Neural cell (in vitro differentiated cells): ENCODE measurements at regions not wholly inside any gene's neighbourhood (a gene's known extent, or its start where the extent isn't known, plus 50 kb on each side); places are given as distances from the start of the nearest gene placed in this dataset.

ENCODE experiments used
- EZH2 ChIP-seq: fragments of 200-600, 300-800 bp; shearing (Covaris generic), sonication (generic); IDR thresholded peaks from 2 replicates; pipeline ENCODE4 v1.6.1; 2014; ENCODE audit warnings: antibody characterized with exemption, low read length, borderline replicate concordance, mild to moderate bottlenecking; ENCODE audit not compliant: insufficient read depth, poor library complexity, severe bottlenecking
- MXI1 ChIP-seq: fragments of 450-650 bp; conservative IDR thresholded peaks from 2 replicates; pipeline ENCODE4 v1.6.1; 2014; ENCODE audit warnings: antibody characterized with exemption, mild to moderate bottlenecking; ENCODE audit not compliant: poor library complexity, severe bottlenecking
- POLR2AphosphoS5 ChIP-seq: IDR thresholded peaks from 2 replicates; pipeline ENCODE4 v1.6.1; 2012
- RAD21 ChIP-seq: fragments of 450-650 bp; conservative IDR thresholded peaks from 2 replicates; pipeline ENCODE4 v1.6.1; 2014; ENCODE audit warnings: antibody characterized with exemption, mild to moderate bottlenecking, moderate library complexity
- TAF1 ChIP-seq: IDR thresholded peaks from 2 replicates; pipeline ENCODE4 v1.6.1; 2012; ENCODE audit warnings: low read depth
- TF ChIP-seq, protein P1 (sequence below): fragments of 450-650 bp; IDR thresholded peaks from 2 replicates; pipeline ENCODE4 v1.5.1; 2014; ENCODE audit warnings: antibody characterized with exemption, mild to moderate bottlenecking, moderate library complexity; ENCODE audit not compliant: poor library complexity, severe bottlenecking

DNA sequence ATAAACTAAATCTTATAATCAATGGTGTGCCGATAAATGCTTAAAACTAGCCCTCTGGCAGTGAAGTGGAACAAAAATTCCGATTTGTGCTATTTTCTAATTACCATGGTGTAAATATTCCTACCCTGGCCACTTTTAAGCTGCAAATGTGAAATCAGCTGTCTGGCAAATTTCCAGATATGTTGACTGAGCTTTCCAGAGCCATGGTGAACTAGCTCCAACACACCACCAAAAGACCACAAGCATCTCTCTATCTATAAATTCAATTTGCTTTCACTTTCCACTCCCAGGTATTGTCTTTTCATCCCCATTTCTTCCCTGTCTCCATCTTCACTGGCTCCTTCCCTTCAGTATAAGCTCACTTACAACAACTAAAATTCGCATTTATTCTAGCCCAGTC, 152.3 kb upstream of the RGS18 start:
- TF ChIP-seq, protein P1, sequence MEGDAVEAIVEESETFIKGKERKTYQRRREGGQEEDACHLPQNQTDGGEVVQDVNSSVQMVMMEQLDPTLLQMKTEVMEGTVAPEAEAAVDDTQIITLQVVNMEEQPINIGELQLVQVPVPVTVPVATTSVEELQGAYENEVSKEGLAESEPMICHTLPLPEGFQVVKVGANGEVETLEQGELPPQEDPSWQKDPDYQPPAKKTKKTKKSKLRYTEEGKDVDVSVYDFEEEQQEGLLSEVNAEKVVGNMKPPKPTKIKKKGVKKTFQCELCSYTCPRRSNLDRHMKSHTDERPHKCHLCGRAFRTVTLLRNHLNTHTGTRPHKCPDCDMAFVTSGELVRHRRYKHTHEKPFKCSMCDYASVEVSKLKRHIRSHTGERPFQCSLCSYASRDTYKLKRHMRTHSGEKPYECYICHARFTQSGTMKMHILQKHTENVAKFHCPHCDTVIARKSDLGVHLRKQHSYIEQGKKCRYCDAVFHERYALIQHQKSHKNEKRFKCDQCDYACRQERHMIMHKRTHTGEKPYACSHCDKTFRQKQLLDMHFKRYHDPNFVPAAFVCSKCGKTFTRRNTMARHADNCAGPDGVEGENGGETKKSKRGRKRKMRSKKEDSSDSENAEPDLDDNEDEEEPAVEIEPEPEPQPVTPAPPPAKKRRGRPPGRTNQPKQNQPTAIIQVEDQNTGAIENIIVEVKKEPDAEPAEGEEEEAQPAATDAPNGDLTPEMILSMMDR, result no peak
- no peak for TF ChIP-seq RAD21
- TF ChIP-seq MXI1, result no peak
- TF ChIP-seq TAF1, result no peak
- TF ChIP-seq EZH2, result no peak
- no peak for TF ChIP-seq POLR2AphosphoS5
